22Rv1 (cell line): ENCODE measurements at regions not wholly inside any gene's neighbourhood (a gene's known extent, or its start where the extent isn't known, plus 50 kb on each side); places are given as distances from the start of the nearest gene placed in this dataset.

Source experiments
- ZFX ChIP-seq: fragments of 450-650 bp; IDR thresholded peaks from 2 replicates; pipeline ENCODE4 v1.6.1; 2017; ENCODE audit warnings: antibody characterized with exemption, borderline replicate concordance
- TF ChIP-seq, protein P1 (sequence below): fragments of 450-650 bp; IDR thresholded peaks from 2 replicates; pipeline ENCODE4 v1.5.1; 2017; ENCODE audit warnings: mild to moderate bottlenecking

DNA sequence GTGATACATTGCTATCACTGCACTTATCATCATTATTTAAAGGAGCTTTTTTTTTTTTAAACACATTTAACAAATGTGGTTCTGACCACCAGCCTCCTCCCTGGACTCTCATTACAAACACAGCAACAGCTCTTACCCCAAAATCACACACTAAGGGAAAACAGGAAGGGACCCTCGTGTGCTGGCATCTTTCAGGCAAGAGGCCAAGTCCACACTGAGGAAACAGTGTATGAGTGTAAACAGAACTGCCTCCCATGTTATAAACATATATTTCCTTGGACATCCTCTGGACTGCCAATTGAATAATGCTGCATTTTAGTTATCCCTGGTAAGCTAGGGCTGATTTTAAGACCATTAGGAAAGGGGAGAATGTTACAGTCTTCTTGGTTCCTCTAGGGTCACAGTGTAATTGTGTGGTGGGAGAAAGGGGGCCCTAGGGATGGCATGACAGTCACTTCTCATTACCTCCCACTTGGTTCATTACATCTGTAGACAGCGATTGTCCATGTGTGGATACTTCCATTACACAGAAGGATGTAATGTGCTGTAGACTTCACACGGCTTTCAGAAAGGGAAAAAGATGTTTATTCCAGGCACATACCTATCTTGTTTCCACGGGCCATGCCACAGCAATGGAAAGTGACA, 244.6 kb upstream of the TET2 start:
- TF ChIP-seq, protein P1, sequence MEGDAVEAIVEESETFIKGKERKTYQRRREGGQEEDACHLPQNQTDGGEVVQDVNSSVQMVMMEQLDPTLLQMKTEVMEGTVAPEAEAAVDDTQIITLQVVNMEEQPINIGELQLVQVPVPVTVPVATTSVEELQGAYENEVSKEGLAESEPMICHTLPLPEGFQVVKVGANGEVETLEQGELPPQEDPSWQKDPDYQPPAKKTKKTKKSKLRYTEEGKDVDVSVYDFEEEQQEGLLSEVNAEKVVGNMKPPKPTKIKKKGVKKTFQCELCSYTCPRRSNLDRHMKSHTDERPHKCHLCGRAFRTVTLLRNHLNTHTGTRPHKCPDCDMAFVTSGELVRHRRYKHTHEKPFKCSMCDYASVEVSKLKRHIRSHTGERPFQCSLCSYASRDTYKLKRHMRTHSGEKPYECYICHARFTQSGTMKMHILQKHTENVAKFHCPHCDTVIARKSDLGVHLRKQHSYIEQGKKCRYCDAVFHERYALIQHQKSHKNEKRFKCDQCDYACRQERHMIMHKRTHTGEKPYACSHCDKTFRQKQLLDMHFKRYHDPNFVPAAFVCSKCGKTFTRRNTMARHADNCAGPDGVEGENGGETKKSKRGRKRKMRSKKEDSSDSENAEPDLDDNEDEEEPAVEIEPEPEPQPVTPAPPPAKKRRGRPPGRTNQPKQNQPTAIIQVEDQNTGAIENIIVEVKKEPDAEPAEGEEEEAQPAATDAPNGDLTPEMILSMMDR = no peak
- TF ChIP-seq ZFX = no peak
